GM18526 (cell line): ENCODE measurements at regions not wholly inside any gene's neighbourhood (a gene's known extent, or its start where the extent isn't known, plus 50 kb on each side); places are given as distances from the start of the nearest gene placed in this dataset.

Source experiments
- POLR2A ChIP-seq: IDR thresholded peaks from 3 replicates; pipeline ENCODE4 v1.6.1; 2011; ENCODE audit not compliant: insufficient read length; ENCODE audit errors: extremely low read depth

GRCh38 chr7:25851332-25852210, 300.4 kb upstream of the NFE2L3 start:
- TF ChIP-seq POLR2A, result no peak

- TF ChIP-seq POLR2A, result no peak
These were observed 299.6 kb upstream of the NFE2L3 start for GRCh38 chr7:25852211-25852938.

- no peak for TF ChIP-seq POLR2A
These were observed 299.1 kb upstream of the NFE2L3 start for GRCh38 chr7:25852939-25853271.

GRCh38 chr7:25853314-25853713, 298.7 kb upstream of the NFE2L3 start:
- no peak for TF ChIP-seq POLR2A

- no peak for TF ChIP-seq POLR2A
These were observed 297.9 kb upstream of the NFE2L3 start for GRCh38 chr7:25854059-25854458.

GRCh38 chr7:25854608-25855497, 297.1 kb upstream of the NFE2L3 start:
- no peak for TF ChIP-seq POLR2A

GRCh38 chr7:25855854-25856782, 295.9 kb upstream of the NFE2L3 start:
- no peak for TF ChIP-seq POLR2A

GRCh38 chr7:25857376-25858067, 294.5 kb upstream of the NFE2L3 start:
- TF ChIP-seq POLR2A, result no peak

- TF ChIP-seq POLR2A, result no peak
These were observed 293.8 kb upstream of the NFE2L3 start for GRCh38 chr7:25858200-25858524.

- TF ChIP-seq POLR2A, result peak; percentile 25
These were observed 293.2 kb upstream of the NFE2L3 start for GRCh38 chr7:25858525-25859411.

- TF ChIP-seq POLR2A, result no peak
These were observed 292.4 kb upstream of the NFE2L3 start for GRCh38 chr7:25859412-25860274.
